ENCODE measurements at regions not wholly inside any gene's neighbourhood (a gene's known extent, or its start where the extent isn't known, plus 50 kb on each side); places are given as distances from the start of the nearest gene placed in this dataset.

GRCh38 chr5:115350894-115351293 lies 54.4 kb upstream of the CCDC112 start:
- DNase-seq (ENCODE audit: low read depth, low spot score) = no peak
- H3K9me3 ChIP-seq (replicated peaks; ENCODE audit: control insufficient read depth, insufficient read depth, low read length) = no peaks in the 10 kb centered on the region; the same call in 2 of the 3 replicates
- in situ Hi-C loops (cut with MboI) = no loop called here
- no peak for FAIRE-seq
- H2AFZ ChIP-seq (ENCODE audit: control insufficient read depth, low read depth, low read length) = no peak overlapping the region
- RAD21 ChIA-PET (ENCODE audit: unreplicated experiment) = no interaction called here
- H3K4me2 ChIP-seq (ENCODE audit: control insufficient read depth, insufficient read depth) = no peak overlapping the region
- CTCF ChIA-PET = no interaction called here
- no peaks in the 10 kb centered on the region for H4K20me1 ChIP-seq (ENCODE audit: control insufficient read depth, insufficient read depth)
- POLR2A ChIA-PET = no interaction called here
- 30% methylated on average over 3 of the region's 3 CpGs for WGBS (ENCODE audit: insufficient coverage, insufficient replicate concordance, low lambda C conversion rate, missing lambda C conversion rate)
- intact Hi-C loops (cut with micrococcal nuclease; ENCODE audit: unreplicated experiment) = no loop called here
- no peaks in the 10 kb centered on the region for H3K4me1 ChIP-seq (ENCODE audit: control insufficient read depth, insufficient read depth, low read length)
- no peaks in the 10 kb centered on the region for H3K36me3 ChIP-seq (ENCODE audit: control insufficient read depth in 2 of 2, insufficient read depth in 2 of 2, low read length in 1 of 2)
- H3K27me3 ChIP-seq (replicated peaks in 1 of 2; ENCODE audit: control insufficient read depth in 2 of 2, insufficient read depth in 2 of 2, low read length in 1 of 2) = no peaks in the 10 kb centered on the region; a peak in 1 of 4 replicates
- H3K27ac ChIP-seq (ENCODE audit: control insufficient read depth, insufficient read depth) = no peak overlapping the region
- no peaks in the 10 kb centered on the region for H3K79me2 ChIP-seq (ENCODE audit: control insufficient read depth, insufficient read depth, low read length)
- SMC1A ChIA-PET (ENCODE audit: uncharacterized antibody, unreplicated experiment) = no interaction called here
- ATAC-seq = no peak
- no peak overlapping the region for H3K9ac ChIP-seq (ENCODE audit: control insufficient read depth, insufficient read depth, low read length)
- TF ChIP-seq PML (IDR thresholded peaks at IDR 0.05; ENCODE audit: low read length) = no peak
- no peak for TF ChIP-seq BCL3 (IDR thresholded peaks at IDR 0.05; ENCODE audit: borderline replicate concordance, insufficient read depth, low read depth, low read length, poor library complexity, severe bottlenecking)
- no peak for TF ChIP-seq RAD21 (IDR thresholded peaks at IDR 0.05; ENCODE audit: insufficient read depth, low read depth, low read length)
- TF ChIP-seq POLR2AphosphoS2 (IDR thresholded peaks at IDR 0.05; ENCODE audit: low read depth, low read length) = no peak
- no peak for TF ChIP-seq TCF7 (IDR thresholded peaks at IDR 0.05; ENCODE audit: borderline replicate concordance)
- TF ChIP-seq HSF1 (IDR thresholded peaks at IDR 0.05; ENCODE audit: low read depth, low read length) = no peak
- TF ChIP-seq SIN3A (IDR thresholded peaks at IDR 0.05; ENCODE audit: low read depth, low read length) = no peak
- TF ChIP-seq ETV6 (conservative IDR thresholded peaks at IDR 0.05 in 1 of 2, IDR thresholded peaks at IDR 0.05 in 1 of 2; ENCODE audit: borderline replicate concordance in 1 of 2, low read depth in 1 of 2) = no peak
- TF ChIP-seq SUPT20H (IDR thresholded peaks at IDR 0.05; ENCODE audit: borderline replicate concordance, control insufficient read depth, low read depth, low read length) = no peak
- TF ChIP-seq NR2C2 (IDR thresholded peaks at IDR 0.05; ENCODE audit: borderline replicate concordance, control insufficient read depth, insufficient read length, low read depth) = no peak
- TF ChIP-seq EGR1 (IDR thresholded peaks at IDR 0.05; ENCODE audit: borderline replicate concordance in 1 of 2, low read depth in 2 of 2, low read length in 2 of 2) = no peak
- TF ChIP-seq, protein P1, sequence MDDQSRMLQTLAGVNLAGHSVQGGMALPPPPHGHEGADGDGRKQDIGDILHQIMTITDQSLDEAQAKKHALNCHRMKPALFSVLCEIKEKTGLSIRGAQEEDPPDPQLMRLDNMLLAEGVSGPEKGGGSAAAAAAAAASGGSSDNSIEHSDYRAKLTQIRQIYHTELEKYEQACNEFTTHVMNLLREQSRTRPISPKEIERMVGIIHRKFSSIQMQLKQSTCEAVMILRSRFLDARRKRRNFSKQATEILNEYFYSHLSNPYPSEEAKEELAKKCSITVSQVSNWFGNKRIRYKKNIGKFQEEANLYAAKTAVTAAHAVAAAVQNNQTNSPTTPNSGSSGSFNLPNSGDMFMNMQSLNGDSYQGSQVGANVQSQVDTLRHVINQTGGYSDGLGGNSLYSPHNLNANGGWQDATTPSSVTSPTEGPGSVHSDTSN (IDR thresholded peaks at IDR 0.05; ENCODE audit: insufficient replicate concordance, low read depth, low read length) = no peak
- no peak for TF ChIP-seq EZH2 (IDR thresholded peaks at IDR 0.05; ENCODE audit: borderline replicate concordance, control insufficient read depth, low read depth, low read length)
- no peak for TF ChIP-seq EED (IDR thresholded peaks at IDR 0.05; ENCODE audit: low read depth)
- no peak for TF ChIP-seq NR2C1 (IDR thresholded peaks at IDR 0.05)
- TF ChIP-seq SMARCA5 (IDR thresholded peaks at IDR 0.05) = no peak
- TF ChIP-seq POLR2AphosphoS5 (IDR thresholded peaks at IDR 0.05; ENCODE audit: low read length) = no peak
- no peak for TF ChIP-seq TBL1XR1 (IDR thresholded peaks at IDR 0.05; ENCODE audit: low read depth, low read length)
- BruUV-seq (replicated peaks) = no TSS peak
- H3K4me3 ChIP-seq = no peak overlapping the region

Data from GM12878 (cell line).